GM10266 (cell line): ENCODE measurements at regions not wholly inside any gene's neighbourhood (a gene's known extent, or its start where the extent isn't known, plus 50 kb on each side); places are given as distances from the start of the nearest gene placed in this dataset.

Experiments used
- DNase-seq: peaks from one replicate; pipeline ENCODE4 v3.0.0; 2012; ENCODE audit errors: extremely low spot score
- CTCF ChIP-seq: IDR thresholded peaks from 2 replicates; pipeline ENCODE4 v1.5.1; 2012; ENCODE audit warnings: mild to moderate bottlenecking, low read depth; ENCODE audit not compliant: control insufficient read depth, insufficient read depth; ENCODE audit errors: missing control alignments

- DNase-seq, result no peak
- TF ChIP-seq CTCF, result no peak
These were observed 751.4 kb upstream of the HS6ST1 start for GRCh38 chr2:129069875-129070594.

- TF ChIP-seq CTCF, result no peak
- no peak for DNase-seq
These were observed 752.0 kb upstream of the HS6ST1 start for GRCh38 chr2:129070663-129071062.

- no peak for DNase-seq
- no peak for TF ChIP-seq CTCF
These were observed 752.9 kb upstream of the HS6ST1 start for GRCh38 chr2:129071531-129071930.

GRCh38 chr2:129074298-129074920 lies 755.7 kb upstream of the HS6ST1 start:
- no peak for TF ChIP-seq CTCF
- DNase-seq, result no peak

GRCh38 chr2:129078548-129078947 lies 759.9 kb upstream of the HS6ST1 start:
- no peak for TF ChIP-seq CTCF
- no peak for DNase-seq

GRCh38 chr2:129080715-129081476 lies 762.2 kb upstream of the HS6ST1 start:
- no peak for DNase-seq
- no peak for TF ChIP-seq CTCF
